GM06990 (cell line): ENCODE measurements at regions not wholly inside any gene's neighbourhood (a gene's known extent, or its start where the extent isn't known, plus 50 kb on each side); places are given as distances from the start of the nearest gene placed in this dataset.

Experiments used
- DNase-seq: peaks from one replicate; pipeline ENCODE4 v3.0.0-alpha.2; 2011; ENCODE audit not compliant: insufficient read length; ENCODE audit errors: extremely low read depth
- H3K27me3 ChIP-seq: replicated peaks from 2 replicates; pipeline ENCODE4 v1.6.0; 2011; ENCODE audit warnings: low read length; ENCODE audit not compliant: control insufficient read depth, insufficient read depth
- H3K36me3 ChIP-seq: 2 replicates; pipeline ENCODE4 v1.5.1; 2011; ENCODE audit warnings: low read length; ENCODE audit not compliant: control insufficient read depth, insufficient read depth
- H3K4me3 ChIP-seq: replicated peaks from 2 replicates; pipeline ENCODE4 v1.5.1; 2011; ENCODE audit warnings: low read depth, mild to moderate bottlenecking, control low read depth, low read length
- TF ChIP-seq, protein P1 (sequence below): IDR thresholded peaks from 2 replicates; pipeline ENCODE4 v1.5.1; 2011; ENCODE audit warnings: low read length, control low read depth, mild to moderate bottlenecking, inconsistent platforms; ENCODE audit not compliant: insufficient read depth, poor library complexity, severe bottlenecking

DNA sequence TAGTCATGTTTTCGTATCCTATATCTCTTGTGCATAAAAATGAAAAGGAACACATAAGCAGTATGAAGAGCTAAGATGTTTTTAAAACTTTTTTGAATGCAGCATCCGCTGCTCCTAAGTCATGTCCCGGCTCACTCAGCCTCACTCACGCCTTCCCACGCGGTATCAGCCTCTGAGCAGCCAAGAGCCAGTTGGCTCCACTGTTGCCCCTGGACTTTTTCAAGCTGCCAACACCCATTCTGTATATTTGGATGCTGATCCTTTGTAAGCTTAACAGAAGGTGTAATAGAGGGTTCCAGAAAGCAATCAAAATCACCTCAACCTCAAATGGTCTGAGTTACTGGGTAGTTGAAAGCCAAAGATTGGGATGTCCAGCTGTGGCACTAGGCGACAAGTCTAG, 139.3 kb downstream of the TTLL2 start:
- TF ChIP-seq, protein P1, sequence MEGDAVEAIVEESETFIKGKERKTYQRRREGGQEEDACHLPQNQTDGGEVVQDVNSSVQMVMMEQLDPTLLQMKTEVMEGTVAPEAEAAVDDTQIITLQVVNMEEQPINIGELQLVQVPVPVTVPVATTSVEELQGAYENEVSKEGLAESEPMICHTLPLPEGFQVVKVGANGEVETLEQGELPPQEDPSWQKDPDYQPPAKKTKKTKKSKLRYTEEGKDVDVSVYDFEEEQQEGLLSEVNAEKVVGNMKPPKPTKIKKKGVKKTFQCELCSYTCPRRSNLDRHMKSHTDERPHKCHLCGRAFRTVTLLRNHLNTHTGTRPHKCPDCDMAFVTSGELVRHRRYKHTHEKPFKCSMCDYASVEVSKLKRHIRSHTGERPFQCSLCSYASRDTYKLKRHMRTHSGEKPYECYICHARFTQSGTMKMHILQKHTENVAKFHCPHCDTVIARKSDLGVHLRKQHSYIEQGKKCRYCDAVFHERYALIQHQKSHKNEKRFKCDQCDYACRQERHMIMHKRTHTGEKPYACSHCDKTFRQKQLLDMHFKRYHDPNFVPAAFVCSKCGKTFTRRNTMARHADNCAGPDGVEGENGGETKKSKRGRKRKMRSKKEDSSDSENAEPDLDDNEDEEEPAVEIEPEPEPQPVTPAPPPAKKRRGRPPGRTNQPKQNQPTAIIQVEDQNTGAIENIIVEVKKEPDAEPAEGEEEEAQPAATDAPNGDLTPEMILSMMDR: no peak
- Histone ChIP-seq H3K4me3 (no peak overlapping the region), H3K36me3 (no peaks in the 10 kb centered on the region), H3K27me3 (no peaks in the 10 kb centered on the region)
- no peak for DNase-seq

DNA sequence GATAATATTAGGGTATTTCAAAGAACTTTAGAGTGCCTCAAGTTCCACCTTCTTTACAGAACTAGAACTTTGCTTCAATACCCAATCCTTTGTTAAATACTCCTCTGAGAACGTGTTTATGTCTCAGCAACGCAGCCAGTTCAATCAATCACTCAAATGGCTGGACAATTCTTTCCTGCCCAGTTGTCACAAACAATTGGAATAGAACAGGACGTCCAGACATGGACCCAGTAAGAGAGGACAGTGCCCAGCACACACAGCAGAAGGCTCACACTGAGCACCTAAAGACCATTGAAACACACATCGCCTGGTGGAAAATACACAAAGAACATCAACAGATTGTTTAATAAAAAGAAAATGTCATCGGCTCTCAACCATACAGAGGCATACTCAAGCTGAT, 140.6 kb downstream of the TTLL2 start:
- H3K4me3 ChIP-seq: no peak overlapping the region
- DNase-seq: no peak
- no peaks in the 10 kb centered on the region for H3K36me3 ChIP-seq
- TF ChIP-seq, protein P1: no peak
- no peaks in the 10 kb centered on the region for H3K27me3 ChIP-seq

DNA sequence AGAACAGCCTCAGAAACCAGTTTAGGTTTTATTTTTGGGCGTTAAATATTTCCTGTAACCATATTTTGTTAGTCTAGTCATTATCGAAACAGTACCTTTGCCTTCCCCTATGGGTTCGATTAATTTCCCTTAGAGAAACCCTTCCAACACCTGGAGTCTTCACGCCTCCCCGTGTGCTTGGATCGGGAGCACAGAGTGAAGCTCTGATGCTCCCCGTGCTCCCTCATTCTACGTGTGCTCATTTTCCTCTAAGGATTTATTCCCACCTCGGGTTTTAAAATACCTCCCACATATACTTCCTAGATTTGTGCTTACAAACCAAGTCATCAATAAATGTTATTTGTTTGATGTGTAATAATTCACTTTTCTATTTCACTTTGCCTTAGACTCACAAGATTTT, 142.4 kb downstream of the TTLL2 start:
- no peaks in the 10 kb centered on the region for H3K36me3 ChIP-seq
- TF ChIP-seq, protein P1: no peak

DNA sequence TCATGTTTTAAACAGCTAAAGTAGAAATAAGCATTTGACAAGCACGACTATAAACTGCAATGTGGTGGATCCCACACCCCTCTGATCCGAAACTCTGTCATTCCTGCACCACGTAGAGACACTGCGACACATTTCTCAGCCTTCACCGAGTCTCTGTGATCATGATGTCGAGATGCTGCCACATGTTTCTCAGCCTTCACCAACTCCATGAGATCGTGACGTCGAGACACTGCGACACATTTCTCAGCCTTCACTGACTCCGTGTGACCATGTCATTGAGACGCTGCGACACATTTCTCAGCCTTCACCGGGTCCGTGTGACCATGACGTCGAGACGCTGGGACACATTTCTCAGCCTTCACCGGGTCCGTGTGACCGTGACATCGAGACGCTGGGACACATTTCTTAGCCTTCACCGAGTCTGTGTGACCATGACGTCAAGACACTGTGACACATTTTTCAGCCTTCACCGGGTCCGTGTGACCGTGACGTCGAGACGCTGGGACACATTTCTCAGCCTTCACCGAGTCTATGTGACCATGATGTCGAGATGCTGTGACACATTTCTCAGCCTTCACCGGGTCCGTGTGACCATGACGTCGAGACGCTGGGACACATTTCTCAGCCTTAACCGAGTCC, 143.0 kb downstream of the TTLL2 start:
- TF ChIP-seq, protein P1: no peak
- no peaks in the 10 kb centered on the region for H3K27me3 ChIP-seq
- DNase-seq: no peak
- no peaks in the 10 kb centered on the region for H3K36me3 ChIP-seq
- no peak overlapping the region for H3K4me3 ChIP-seq

More for the DNA sequence above, 142.4 kb downstream of the TTLL2 start:
- no peaks in the 10 kb centered on the region for H3K27me3 ChIP-seq
- no peak for DNase-seq
- no peak overlapping the region for H3K4me3 ChIP-seq

DNA sequence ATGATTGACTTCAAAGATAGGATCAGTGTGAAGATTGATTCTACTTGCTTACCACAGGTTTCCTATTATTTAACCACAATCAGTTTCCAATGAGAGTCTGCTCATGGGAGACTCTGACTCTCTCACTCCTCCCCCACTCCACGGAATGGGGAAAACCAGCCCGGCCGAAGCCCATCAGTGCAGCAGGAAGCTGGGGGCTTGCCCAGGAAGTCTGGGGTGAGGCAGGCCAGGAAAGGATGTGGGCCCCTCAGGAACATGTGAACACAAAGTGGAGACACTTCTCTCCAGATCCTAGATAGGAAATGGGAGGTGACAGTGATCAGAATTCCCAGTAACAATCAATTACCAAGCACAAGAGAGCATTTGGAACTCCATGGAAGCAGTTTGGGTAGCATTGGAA, 144.2 kb downstream of the TTLL2 start:
- DNase-seq: no peak
- no peak overlapping the region for H3K4me3 ChIP-seq
- H3K27me3 ChIP-seq: no peaks in the 10 kb centered on the region
- no peaks in the 10 kb centered on the region for H3K36me3 ChIP-seq
- TF ChIP-seq, protein P1: no peak

DNA sequence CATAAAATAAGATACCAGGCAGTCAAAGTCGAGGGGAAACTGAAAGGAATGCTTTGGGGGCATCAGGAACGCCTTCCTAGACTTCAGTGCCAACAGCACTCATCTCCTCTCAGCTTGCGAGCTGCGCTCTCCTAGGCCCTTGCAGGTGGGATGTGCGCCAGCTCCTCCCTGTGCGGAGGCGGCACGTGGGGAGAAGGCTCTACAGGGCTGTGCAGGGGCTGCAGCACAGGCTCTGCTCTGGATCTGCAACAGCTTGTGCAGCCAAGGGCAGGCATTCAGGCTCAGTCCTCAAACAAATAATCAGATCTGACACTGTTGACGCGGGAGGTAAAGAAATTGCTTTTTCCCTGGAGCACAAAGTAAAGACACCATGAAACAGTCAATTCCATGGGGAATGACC, 144.8 kb downstream of the TTLL2 start:
- H3K36me3 ChIP-seq: no peaks in the 10 kb centered on the region
- H3K4me3 ChIP-seq: no peak overlapping the region
- TF ChIP-seq, protein P1: no peak

More for the DNA sequence above, 144.8 kb downstream of the TTLL2 start:
- DNase-seq: no peak
- H3K27me3 ChIP-seq: no peaks in the 10 kb centered on the region
